ENCODE measurements at regions not wholly inside any gene's neighbourhood (a gene's known extent, or its start where the extent isn't known, plus 50 kb on each side); places are given as distances from the start of the nearest gene placed in this dataset.

DNA sequence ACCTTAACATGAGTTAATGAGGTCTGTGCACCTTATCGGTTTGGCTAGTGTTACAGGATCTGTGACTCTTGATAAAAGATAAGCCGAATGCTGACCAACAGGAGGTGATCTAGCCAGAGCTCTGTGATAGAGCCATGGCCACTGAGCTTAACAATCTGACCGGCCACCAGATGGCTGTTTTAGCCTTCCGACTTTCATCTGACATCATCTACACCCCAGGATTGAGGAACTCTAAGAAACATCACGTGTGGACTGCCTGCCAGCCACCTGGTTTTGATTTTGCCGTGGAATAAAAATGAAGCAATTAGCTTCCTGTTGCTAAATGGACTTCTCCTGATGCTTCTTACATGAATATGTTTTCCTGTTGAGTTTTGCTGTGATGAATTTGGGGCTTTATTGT is 281.3 kb downstream of the CEMIP2 start:
- intact Hi-C loops (cut with DNase I; ENCODE audit: low total_unique reads) = no loop called here
- TF ChIP-seq, protein P1, sequence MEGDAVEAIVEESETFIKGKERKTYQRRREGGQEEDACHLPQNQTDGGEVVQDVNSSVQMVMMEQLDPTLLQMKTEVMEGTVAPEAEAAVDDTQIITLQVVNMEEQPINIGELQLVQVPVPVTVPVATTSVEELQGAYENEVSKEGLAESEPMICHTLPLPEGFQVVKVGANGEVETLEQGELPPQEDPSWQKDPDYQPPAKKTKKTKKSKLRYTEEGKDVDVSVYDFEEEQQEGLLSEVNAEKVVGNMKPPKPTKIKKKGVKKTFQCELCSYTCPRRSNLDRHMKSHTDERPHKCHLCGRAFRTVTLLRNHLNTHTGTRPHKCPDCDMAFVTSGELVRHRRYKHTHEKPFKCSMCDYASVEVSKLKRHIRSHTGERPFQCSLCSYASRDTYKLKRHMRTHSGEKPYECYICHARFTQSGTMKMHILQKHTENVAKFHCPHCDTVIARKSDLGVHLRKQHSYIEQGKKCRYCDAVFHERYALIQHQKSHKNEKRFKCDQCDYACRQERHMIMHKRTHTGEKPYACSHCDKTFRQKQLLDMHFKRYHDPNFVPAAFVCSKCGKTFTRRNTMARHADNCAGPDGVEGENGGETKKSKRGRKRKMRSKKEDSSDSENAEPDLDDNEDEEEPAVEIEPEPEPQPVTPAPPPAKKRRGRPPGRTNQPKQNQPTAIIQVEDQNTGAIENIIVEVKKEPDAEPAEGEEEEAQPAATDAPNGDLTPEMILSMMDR (IDR thresholded peaks at IDR 0.05) = no peak
- DNase-seq = no peak
- Histone ChIP-seq H3K9me3 (no peaks in the 10 kb centered on the region), H3K4me3 (no peak overlapping the region), H3K27ac (no peak overlapping the region), H3K4me1 (no peaks in the 10 kb centered on the region), H3K27me3 (peaks cover 0 to 7% of the 10 kb centered on the region in 2 donors), H3K36me3 (no peaks in the 10 kb centered on the region)

DNA sequence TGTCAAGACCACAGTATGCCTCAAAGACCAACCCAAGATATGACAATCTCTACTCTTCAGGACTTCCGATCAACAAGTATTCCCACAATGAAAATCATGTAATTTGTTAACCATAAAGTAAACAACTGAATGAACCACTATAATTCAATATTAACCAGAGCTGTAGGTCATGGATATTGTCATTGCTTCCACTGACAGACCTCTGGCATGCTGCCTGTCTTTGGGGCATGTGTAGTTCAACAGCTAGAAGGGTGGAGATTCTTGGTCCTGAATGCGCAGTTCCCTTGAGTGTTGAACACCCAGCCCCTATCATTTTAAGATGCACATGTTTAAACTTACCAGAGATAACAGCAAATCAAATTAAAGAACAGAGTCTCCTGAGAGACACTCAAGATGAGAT is 283.0 kb downstream of the CEMIP2 start:
- TF ChIP-seq, protein P1 (IDR thresholded peaks at IDR 0.05) = no peak
- DNase-seq = no peak

DNA sequence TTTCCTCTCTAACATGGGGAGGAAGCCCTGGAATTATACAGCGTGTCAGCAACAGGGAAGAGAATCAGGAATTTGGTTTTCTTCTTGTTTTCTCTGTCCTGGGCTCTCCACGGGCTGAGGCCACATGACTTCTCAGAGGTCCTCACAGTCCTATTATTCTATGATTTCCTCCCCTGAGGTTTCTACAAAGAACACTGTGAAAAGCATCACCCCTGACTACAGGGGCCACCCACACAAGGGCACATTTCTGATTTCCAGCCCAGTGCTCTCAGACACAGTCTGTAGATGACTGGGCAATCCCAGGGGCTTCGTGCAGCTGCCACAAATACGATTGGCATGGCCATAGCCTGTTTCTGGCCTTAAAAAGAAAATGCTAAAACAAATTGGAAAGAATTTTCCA is 284.9 kb downstream of the CEMIP2 start:
- Histone ChIP-seq H3K27me3 (peaks cover 0 to 7% of the 10 kb centered on the region in 2 donors), H3K4me1 (no peaks in the 10 kb centered on the region), H3K9me3 (no peaks in the 10 kb centered on the region), H3K36me3 (no peaks in the 10 kb centered on the region), H3K4me3 (no peak overlapping the region), H3K27ac (no peak overlapping the region)
- no peak for DNase-seq
- TF ChIP-seq, protein P1 (IDR thresholded peaks at IDR 0.05) = no peak
- intact Hi-C loops (cut with DNase I; ENCODE audit: low total_unique reads) = no loop called here

More for the DNA sequence above, 283.0 kb downstream of the CEMIP2 start:
- intact Hi-C loops (cut with DNase I; ENCODE audit: low total_unique reads) = no loop called here
- H3K9me3 ChIP-seq = no peaks in the 10 kb centered on the region
- no peaks in the 10 kb centered on the region for H3K36me3 ChIP-seq
- H3K4me1 ChIP-seq = no peaks in the 10 kb centered on the region
- no peak overlapping the region for H3K27ac ChIP-seq
- H3K27me3 ChIP-seq = peaks cover 0 to 7% of the 10 kb centered on the region in 2 donors
- H3K4me3 ChIP-seq = no peak overlapping the region

DNA sequence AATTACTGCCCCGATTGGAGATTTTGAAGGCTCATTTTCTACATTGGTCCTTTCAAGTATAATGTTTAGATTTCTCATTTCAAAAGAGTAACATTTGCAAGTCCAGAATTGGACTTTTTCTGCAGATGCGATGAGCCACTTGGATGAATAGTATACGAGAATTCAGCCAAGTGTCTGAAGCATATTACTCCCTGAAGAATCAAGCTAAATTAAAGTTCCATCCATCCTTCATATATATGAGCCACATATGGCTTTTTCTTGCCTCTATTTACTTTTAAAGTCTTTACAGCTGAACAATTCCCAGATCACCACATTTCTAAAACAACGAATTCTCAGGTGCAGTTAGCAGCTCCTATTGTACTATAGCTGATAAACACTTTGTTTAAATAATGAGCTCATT is 288.7 kb downstream of the CEMIP2 start:
- intact Hi-C loops (cut with DNase I; ENCODE audit: low total_unique reads) = no loop called here
- DNase-seq = no peak
- peaks cover 0 to 3% of the 10 kb centered on the region in 2 donors for H3K27me3 ChIP-seq
- H3K36me3 ChIP-seq = no peaks in the 10 kb centered on the region
- H3K4me3 ChIP-seq = no peak overlapping the region
- no peaks in the 10 kb centered on the region for H3K4me1 ChIP-seq
- TF ChIP-seq, protein P1 (IDR thresholded peaks at IDR 0.05) = no peak
- no peaks in the 10 kb centered on the region for H3K9me3 ChIP-seq
- no peak overlapping the region for H3K27ac ChIP-seq

DNA sequence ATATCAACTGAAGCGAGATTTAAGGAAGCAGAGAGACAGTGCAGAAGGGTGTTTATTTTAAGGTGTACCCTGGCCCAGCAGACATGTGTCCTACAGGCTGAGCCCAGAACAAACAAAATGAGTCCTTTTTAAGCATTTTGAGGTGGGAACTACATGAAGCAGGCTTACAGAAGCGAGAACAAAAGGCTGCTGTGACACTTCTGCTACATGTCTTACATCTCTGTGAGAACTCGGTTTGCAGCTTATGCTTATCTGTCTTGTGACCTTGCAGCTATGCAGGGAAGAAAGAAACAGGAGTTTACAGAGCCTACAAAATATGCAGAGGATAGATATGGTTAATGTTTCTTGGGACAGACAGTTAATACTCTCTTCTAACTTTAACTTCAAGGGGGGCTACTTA is 295.9 kb downstream of the CEMIP2 start:
- Histone ChIP-seq H3K36me3 (no peaks in the 10 kb centered on the region), H3K27ac (no peak overlapping the region), H3K27me3 (no peaks in the 10 kb centered on the region), H3K9me3 (no peaks in the 10 kb centered on the region), H3K4me3 (no peak overlapping the region), H3K4me1 (no peaks in the 10 kb centered on the region)
- intact Hi-C loops (cut with DNase I; ENCODE audit: low total_unique reads) = no loop called here
- TF ChIP-seq, protein P1 (IDR thresholded peaks at IDR 0.05) = no peak
- no peak for DNase-seq

DNA sequence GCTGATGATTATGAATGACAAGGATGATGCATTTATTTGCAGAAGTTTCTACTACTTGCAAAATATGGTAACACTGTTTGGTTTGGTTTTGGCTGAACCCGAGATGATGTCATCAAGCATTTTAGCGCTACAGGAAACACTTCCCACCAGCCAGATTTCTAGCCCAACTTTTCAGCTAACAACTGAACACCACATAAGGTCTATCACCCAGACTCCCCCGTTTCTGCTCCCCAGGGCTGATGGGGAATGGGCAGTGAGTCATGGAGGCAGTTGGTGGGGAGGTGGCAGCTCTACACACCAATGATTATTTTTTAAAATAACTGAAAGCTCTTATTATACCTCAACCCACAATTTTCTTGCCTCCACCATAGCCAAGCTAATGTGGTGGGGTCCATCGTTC is 302.9 kb downstream of the CEMIP2 start:
- Histone ChIP-seq H3K4me1 (no peaks in the 10 kb centered on the region), H3K27me3 (no peaks in the 10 kb centered on the region), H3K36me3 (no peaks in the 10 kb centered on the region), H3K9me3 (no peaks in the 10 kb centered on the region), H3K4me3 (no peak overlapping the region), H3K27ac (no peak overlapping the region)
- intact Hi-C loops (cut with DNase I; ENCODE audit: low total_unique reads) = no loop called here
- TF ChIP-seq, protein P1 (IDR thresholded peaks at IDR 0.05) = no peak
- no peak for DNase-seq
